ENCODE measurements at regions not wholly inside any gene's neighbourhood (a gene's known extent, or its start where the extent isn't known, plus 50 kb on each side); places are given as distances from the start of the nearest gene placed in this dataset.
"Not testable (repeated sequence)": the region's sequence is repeated elsewhere in the genome, so short reads cannot be mapped to it uniquely, and the experiment has no call there.

GRCh38 chr7:119733127-119733879 lies 539.7 kb upstream of the KCND2 start:
- H3K79me2 ChIP-seq (ENCODE audit: low read depth), result no peaks in the 10 kb centered on the region
- no TSS peak for BruUV-seq (replicated peaks)
- intact Hi-C loops (cut with micrococcal nuclease; ENCODE audit: unreplicated experiment), result no loop called here
- H3K9me3 ChIP-seq (ENCODE audit: insufficient read depth, low read depth), result no peaks in the 10 kb centered on the region; the same call in 1 of the 2 replicates
- no peaks in the 10 kb centered on the region for H3K4me1 ChIP-seq (replicated peaks; ENCODE audit: insufficient read depth)
- DNase-seq, result no peak
- no peak overlapping the region for H2AFZ ChIP-seq
- H3F3A ChIP-seq (ENCODE audit: insufficient read depth, low read depth), result no peaks in the 10 kb centered on the region
- H3K4me3 ChIP-seq, result no peak overlapping the region
- no peaks in the 10 kb centered on the region for H4K20me1 ChIP-seq (ENCODE audit: insufficient read depth)
- H3K9me2 ChIP-seq (ENCODE audit: insufficient read depth), result no peaks in the 10 kb centered on the region
- H3K4me2 ChIP-seq, result no peak overlapping the region
- no peaks in the 10 kb centered on the region for H3K27me3 ChIP-seq (ENCODE audit: insufficient read depth, low read depth)
- TF ChIP-seq EZH2 (IDR thresholded peaks at IDR 0.05; ENCODE audit: low read depth), result no peak
- TF ChIP-seq CTCF (conservative IDR thresholded peaks at IDR 0.05), result no peak
- CTCF ChIA-PET, result no interaction called here
- H3K36me3 ChIP-seq (ENCODE audit: low read depth), result no peaks in the 10 kb centered on the region
- POLR2A ChIA-PET (ENCODE audit: unreplicated experiment), result no interaction called here
- no peak overlapping the region for H3K27ac ChIP-seq

- Histone ChIP-seq H3K79me2 (ENCODE audit: low read depth) (no peaks in the 10 kb centered on the region), H3K4me1 (replicated peaks; ENCODE audit: insufficient read depth) (no peaks in the 10 kb centered on the region), H3K27me3 (ENCODE audit: insufficient read depth, low read depth) (no peaks in the 10 kb centered on the region), H3K4me3 (no peak overlapping the region), H3K9me2 (ENCODE audit: insufficient read depth) (no peaks in the 10 kb centered on the region), H3K9me3 (ENCODE audit: insufficient read depth, low read depth) (no peaks in the 10 kb centered on the region; the same call in 1 of the 2 replicates), H3K36me3 (ENCODE audit: low read depth) (no peaks in the 10 kb centered on the region), H2AFZ (no peak overlapping the region), H3K4me2 (no peak overlapping the region), H3K27ac (no peak overlapping the region), H4K20me1 (ENCODE audit: insufficient read depth) (no peaks in the 10 kb centered on the region), H3F3A (ENCODE audit: insufficient read depth, low read depth) (no peaks in the 10 kb centered on the region)
- no peak for TF ChIP-seq EZH2 (IDR thresholded peaks at IDR 0.05; ENCODE audit: low read depth)
- TF ChIP-seq CTCF (conservative IDR thresholded peaks at IDR 0.05), result no peak
- intact Hi-C loops (cut with micrococcal nuclease; ENCODE audit: unreplicated experiment), result no loop called here
- ChIA-PET POLR2A (ENCODE audit: unreplicated experiment) (no interaction called here), CTCF (no interaction called here)
- BruUV-seq (replicated peaks), result no TSS peak
- DNase-seq, result no peak
These were observed 535.6 kb upstream of the KCND2 start for GRCh38 chr7:119737390-119737789.

GRCh38 chr7:119745280-119745679 lies 527.7 kb upstream of the KCND2 start:
- H3K4me3 ChIP-seq; POLR2A ChIA-PET (ENCODE audit: unreplicated experiment); H3K27me3 ChIP-seq (ENCODE audit: insufficient read depth, low read depth); H3F3A ChIP-seq (ENCODE audit: insufficient read depth, low read depth); H3K9me2 ChIP-seq (ENCODE audit: insufficient read depth); H3K27ac ChIP-seq; H3K4me2 ChIP-seq; intact Hi-C loops (cut with micrococcal nuclease; ENCODE audit: unreplicated experiment); H3K9me3 ChIP-seq (ENCODE audit: insufficient read depth, low read depth); CTCF ChIA-PET; H3K4me1 ChIP-seq (replicated peaks; ENCODE audit: insufficient read depth); BruUV-seq (replicated peaks); DNase-seq; H3K36me3 ChIP-seq (ENCODE audit: low read depth); H3K79me2 ChIP-seq (ENCODE audit: low read depth); H2AFZ ChIP-seq; H4K20me1 ChIP-seq (ENCODE audit: insufficient read depth): not testable (repeated sequence)
